Mesenchymal stem cell (in vitro differentiated cells and primary cell): ENCODE measurements at regions not wholly inside any gene's neighbourhood (a gene's known extent, or its start where the extent isn't known, plus 50 kb on each side); places are given as distances from the start of the nearest gene placed in this dataset.

Source experiments
- DNase-seq: peaks from one replicate; pipeline ENCODE4 v3.0.0-alpha.2; 2013
- H2AFZ ChIP-seq: one replicate; pipeline ENCODE4 v1.6.1; 2013; ENCODE audit warnings: low read depth, mild to moderate bottlenecking, control low read depth, inconsistent platforms, low read length, moderate library complexity
- H2AK5ac ChIP-seq: 2 replicates; pipeline ENCODE4 v1.6.1; 2013; ENCODE audit warnings: low read length, moderate library complexity, mild to moderate bottlenecking, inconsistent platforms; ENCODE audit not compliant: severe bottlenecking
- H2BK120ac ChIP-seq: one replicate; pipeline ENCODE4 v1.6.1; 2013; ENCODE audit warnings: low read depth, mild to moderate bottlenecking, inconsistent platforms, low read length, moderate library complexity
- H2BK12ac ChIP-seq, 2 experiments: one replicate each; pipeline ENCODE4 v1.6.1; 2013; ENCODE audit warnings: inconsistent platforms in 2 of 2, low read length in 2 of 2, mild to moderate bottlenecking in 2 of 2, moderate library complexity in 2 of 2, control low read depth in 1 of 2
- H2BK15ac ChIP-seq: one replicate; pipeline ENCODE4 v1.6.1; 2013; ENCODE audit warnings: mild to moderate bottlenecking, low read depth, inconsistent platforms; ENCODE audit not compliant: poor library complexity, severe bottlenecking
- H2BK5ac ChIP-seq: 2 replicates; pipeline ENCODE4 v1.6.1; 2013; ENCODE audit warnings: low read depth, mild to moderate bottlenecking, low read length, control low read depth, inconsistent platforms; ENCODE audit not compliant: poor library complexity, severe bottlenecking
- H3K14ac ChIP-seq, 2 experiments: one replicate each; pipeline ENCODE4 v1.6.1; 2013; ENCODE audit warnings: inconsistent platforms in 2 of 2, low read length in 2 of 2, control low read depth in 1 of 2, mild to moderate bottlenecking in 1 of 2, moderate library complexity in 1 of 2
- H3K18ac ChIP-seq, 2 experiments: one replicate each; pipeline ENCODE4 v1.6.1; 2013; ENCODE audit warnings: inconsistent platforms in 2 of 2, low read length in 2 of 2, control low read depth in 1 of 2, low read depth in 1 of 2, mild to moderate bottlenecking in 1 of 2
- H3K23ac ChIP-seq, 2 experiments: one replicate each; pipeline ENCODE4 v1.6.1; 2013; ENCODE audit warnings: inconsistent platforms in 2 of 2, low read length in 2 of 2, mild to moderate bottlenecking in 2 of 2, moderate library complexity in 2 of 2, control low read depth in 1 of 2
- H3K27ac ChIP-seq: 2 replicates; pipeline ENCODE4 v1.5.1; 2013; ENCODE audit warnings: mild to moderate bottlenecking, moderate library complexity, low read length, control low read depth, inconsistent platforms; ENCODE audit not compliant: poor library complexity, severe bottlenecking
- H3K27me3 ChIP-seq, 2 experiments: 2 replicates each; pipeline versions ENCODE4 v1.6.1 to v1.7.0; 2013; ENCODE audit warnings: low read length in 2 of 2, mild to moderate bottlenecking in 2 of 2, moderate library complexity in 2 of 2, control low read depth in 1 of 2, inconsistent platforms in 1 of 2; ENCODE audit not compliant: control insufficient read depth in 1 of 2, insufficient read depth in 1 of 2
- H3K36me3 ChIP-seq, 2 experiments: 2 replicates each; pipeline versions ENCODE4 v1.6.1 to v1.7.0; 2013; ENCODE audit warnings: low read length in 2 of 2, control low read depth in 1 of 2, inconsistent platforms in 1 of 2, low read depth in 1 of 2, mild to moderate bottlenecking in 1 of 2; ENCODE audit not compliant: insufficient read depth in 2 of 2, control insufficient read depth in 1 of 2
- H3K4ac ChIP-seq, 2 experiments: one replicate each; pipeline ENCODE4 v1.6.1; 2013; ENCODE audit warnings: inconsistent platforms in 2 of 2, low read length in 2 of 2, mild to moderate bottlenecking in 2 of 2, moderate library complexity in 2 of 2, control low read depth in 1 of 2, low read depth in 1 of 2
- H3K4me1 ChIP-seq: 2 replicates; pipeline ENCODE4 v1.6.1; 2013; ENCODE audit warnings: low read depth, low read length, control low read depth; ENCODE audit not compliant: control insufficient read depth, insufficient read depth
- H3K4me2 ChIP-seq: 2 replicates; pipeline ENCODE4 v1.6.1; 2013; ENCODE audit warnings: low read length, mild to moderate bottlenecking, inconsistent platforms; ENCODE audit not compliant: poor library complexity, severe bottlenecking
- H3K4me3 ChIP-seq, 2 experiments: 2 replicates each; pipeline versions ENCODE4 v1.5.1 to v1.7.0; 2013; ENCODE audit warnings: low read length in 2 of 2, mild to moderate bottlenecking in 2 of 2, control low read depth in 1 of 2, low read depth in 1 of 2; ENCODE audit not compliant: insufficient read depth in 1 of 2
- H3K79me1 ChIP-seq: replicated peaks from 2 replicates; pipeline ENCODE4 v1.6.1; 2013; ENCODE audit warnings: mild to moderate bottlenecking, control low read depth, low read length, inconsistent platforms; ENCODE audit not compliant: poor library complexity, severe bottlenecking
- H3K9ac ChIP-seq: 2 replicates; pipeline ENCODE4 v1.7.0; 2013; ENCODE audit warnings: mild to moderate bottlenecking, low read length, moderate library complexity
- H3K9me3 ChIP-seq: 2 replicates; pipeline ENCODE4 v1.7.0; 2013; ENCODE audit warnings: mild to moderate bottlenecking, low read length; ENCODE audit not compliant: control insufficient read depth
- H4K8ac ChIP-seq: one replicate; pipeline ENCODE4 v1.6.1; 2013; ENCODE audit warnings: inconsistent platforms, mild to moderate bottlenecking, low read length, moderate library complexity
- H4K91ac ChIP-seq: one replicate; pipeline ENCODE4 v1.6.1; 2013; ENCODE audit warnings: mild to moderate bottlenecking, low read length, inconsistent platforms
- WGBS: methylation state at CpG from one replicate; pipeline ENCODE4 v1.1.7; 2013; ENCODE audit warnings: mixed read lengths; 5-methylcytosine and 5-hydroxymethylcytosine counted together

- H2AK5ac ChIP-seq, result no peak overlapping the region
- H3K9me3 ChIP-seq, result peaks cover 90% of the 10 kb centered on the region
- H3K27ac ChIP-seq, result no peak overlapping the region
- H4K8ac ChIP-seq, result no peak overlapping the region
- H4K91ac ChIP-seq, result no peak overlapping the region
- H3K4ac ChIP-seq, result no peak overlapping the region
- WGBS, result 79% methylated on average over 1 of the region's 2 CpGs
- H2BK15ac ChIP-seq, result no peak overlapping the region
- H3K36me3 ChIP-seq, result no peaks in the 10 kb centered on the region
- no peak overlapping the region for H3K4me2 ChIP-seq
- no peak overlapping the region for H3K14ac ChIP-seq
- H2BK120ac ChIP-seq, result no peak overlapping the region
- H3K9ac ChIP-seq, result no peak overlapping the region
- H3K4me3 ChIP-seq, result no peak overlapping the region
- no peaks in the 10 kb centered on the region for H3K79me1 ChIP-seq
- no peak overlapping the region for H2BK12ac ChIP-seq
- H2BK5ac ChIP-seq, result no peak overlapping the region
- H2AFZ ChIP-seq, result no peak overlapping the region
- no peaks in the 10 kb centered on the region for H3K4me1 ChIP-seq
- no peaks in the 10 kb centered on the region for H3K27me3 ChIP-seq
- H3K23ac ChIP-seq, result no peak overlapping the region
- H3K18ac ChIP-seq, result no peak overlapping the region
- no peak for DNase-seq
Observed at GRCh38 chr11:54927704-54928103, 221.1 kb downstream of the OR4A5 start.

GRCh38 chr11:54930930-54931329 lies 224.3 kb downstream of the OR4A5 start:
- Histone ChIP-seq H3K36me3 (no peaks in the 10 kb centered on the region), H2BK120ac (no peak overlapping the region), H3K4me3 (no peak overlapping the region), H2BK12ac (no peak overlapping the region), H2AK5ac (no peak overlapping the region), H3K27ac (no peak overlapping the region), H3K27me3 (no peaks in the 10 kb centered on the region), H3K4me1 (no peaks in the 10 kb centered on the region), H2BK5ac (no peak overlapping the region), H3K9ac (no peak overlapping the region), H2AFZ (no peak overlapping the region), H4K91ac (no peak overlapping the region), H3K14ac (no peak overlapping the region), H3K23ac (no peak overlapping the region), H2BK15ac (no peak overlapping the region), H3K9me3 (peaks cover 92% of the 10 kb centered on the region), H3K79me1 (no peaks in the 10 kb centered on the region), H4K8ac (no peak overlapping the region), H3K4me2 (no peak overlapping the region), H3K4ac (no peak overlapping the region), H3K18ac (no peak overlapping the region)
- DNase-seq, result no peak
- WGBS, result 24% methylated on average over 2 of the region's 2 CpGs

DNA sequence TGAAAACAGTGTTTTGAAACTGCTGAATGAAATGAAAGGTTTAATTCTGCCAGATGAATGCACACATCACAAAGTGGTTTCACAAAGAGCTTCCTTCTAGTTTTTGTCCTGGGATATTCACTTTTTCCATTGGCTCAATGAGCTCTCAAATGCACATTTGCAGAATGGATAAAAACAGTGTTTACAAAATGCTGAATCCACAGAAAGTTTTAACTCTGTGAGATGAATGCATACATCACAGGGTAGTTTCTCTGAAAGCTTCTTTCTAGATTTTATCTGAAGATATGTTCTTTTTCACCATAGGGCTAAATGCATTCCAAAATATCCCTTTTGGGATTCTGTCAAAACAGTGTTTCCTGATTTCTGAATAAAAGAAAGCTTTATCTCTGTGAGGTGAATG lies 237.6 kb downstream of the OR4A5 start:
- H2BK12ac ChIP-seq, result no peak overlapping the region
- no peak overlapping the region for H3K9ac ChIP-seq
- no peak overlapping the region for H2AK5ac ChIP-seq
- no peak for DNase-seq
- H3K9me3 ChIP-seq, result peaks cover 67% of the 10 kb centered on the region
- no peak overlapping the region for H2BK5ac ChIP-seq
- H3K4me1 ChIP-seq, result no peaks in the 10 kb centered on the region
- no peak overlapping the region for H2AFZ ChIP-seq
- no peak overlapping the region for H3K27ac ChIP-seq
- no peak overlapping the region for H4K8ac ChIP-seq
- H2BK120ac ChIP-seq, result no peak overlapping the region
- no peaks in the 10 kb centered on the region for H3K79me1 ChIP-seq
- no peak overlapping the region for H4K91ac ChIP-seq
- H3K23ac ChIP-seq, result no peak overlapping the region
- H3K27me3 ChIP-seq, result no peaks in the 10 kb centered on the region
- no peak overlapping the region for H3K4me2 ChIP-seq
- H3K36me3 ChIP-seq, result no peaks in the 10 kb centered on the region
- no peak overlapping the region for H3K4me3 ChIP-seq
- H3K18ac ChIP-seq, result no peak overlapping the region
- no peak overlapping the region for H3K14ac ChIP-seq
- no peak overlapping the region for H3K4ac ChIP-seq
- H2BK15ac ChIP-seq, result no peak overlapping the region

DNA sequence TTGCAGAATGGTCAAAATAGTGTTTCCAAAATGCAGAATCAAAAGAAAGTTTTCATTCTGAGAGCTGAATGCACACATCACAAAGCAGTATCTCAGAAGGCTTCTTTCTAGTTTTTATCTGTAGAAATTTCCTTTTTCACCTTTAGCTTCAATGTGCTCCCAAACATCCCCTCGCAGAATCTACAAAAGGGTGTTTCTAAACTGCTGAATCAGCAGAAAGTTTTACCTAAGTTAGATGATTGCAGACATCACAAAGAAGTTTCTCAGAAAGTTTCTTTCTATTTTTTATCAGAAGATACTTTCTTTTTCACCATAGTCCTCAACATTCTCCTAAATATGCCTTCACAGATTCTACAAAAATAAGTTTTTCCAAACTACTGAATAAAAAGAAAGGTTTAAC lies 239.8 kb downstream of the OR4A5 start:
- Histone ChIP-seq H2BK120ac (no peak overlapping the region), H3K36me3 (no peaks in the 10 kb centered on the region), H3K9ac (no peak overlapping the region), H3K27ac (no peak overlapping the region), H3K4ac (no peak overlapping the region), H3K4me1 (no peaks in the 10 kb centered on the region), H3K4me2 (no peak overlapping the region), H2BK12ac (no peak overlapping the region), H3K4me3 (peak overlapping the region in 1 of 2 experiments; percentile 29), H3K27me3 (no peaks in the 10 kb centered on the region), H3K23ac (no peak overlapping the region), H3K9me3 (peaks cover 45% of the 10 kb centered on the region), H4K8ac (no peak overlapping the region), H3K14ac (no peak overlapping the region), H2BK5ac (no peak overlapping the region), H2AK5ac (no peak overlapping the region), H2BK15ac (no peak overlapping the region), H2AFZ (no peak overlapping the region), H3K18ac (no peak overlapping the region), H4K91ac (no peak overlapping the region), H3K79me1 (no peaks in the 10 kb centered on the region)
- no peak for DNase-seq
- 100% methylated on average over 1 of the region's 1 CpG for WGBS
